PC-3 (cell line): ENCODE measurements at regions not wholly inside any gene's neighbourhood (a gene's known extent, or its start where the extent isn't known, plus 50 kb on each side); places are given as distances from the start of the nearest gene placed in this dataset.

ENCODE experiments used
- CTCF ChIP-seq: fragments of 300-600 bp; sonication (generic); conservative IDR thresholded peaks from 2 replicates; pipeline ENCODE4 v1.5.1; 2017; ENCODE audit warnings: antibody characterized with exemption, low read depth, mild to moderate bottlenecking, low read length
- EZH2 ChIP-seq: fragments of 300-600 bp; sonication (generic); IDR thresholded peaks from one replicate; pipeline ENCODE4 v1.6.1; 2017; ENCODE audit warnings: antibody characterized with exemption, mild to moderate bottlenecking, low read length; ENCODE audit not compliant: unreplicated experiment
- EZH2phosphoT487 ChIP-seq: fragments of 300-600 bp; sonication (generic); IDR thresholded peaks from 2 replicates; pipeline ENCODE4 v1.6.1; 2018; ENCODE audit warnings: mild to moderate bottlenecking, antibody characterized with exemption, low read length, borderline replicate concordance

DNA sequence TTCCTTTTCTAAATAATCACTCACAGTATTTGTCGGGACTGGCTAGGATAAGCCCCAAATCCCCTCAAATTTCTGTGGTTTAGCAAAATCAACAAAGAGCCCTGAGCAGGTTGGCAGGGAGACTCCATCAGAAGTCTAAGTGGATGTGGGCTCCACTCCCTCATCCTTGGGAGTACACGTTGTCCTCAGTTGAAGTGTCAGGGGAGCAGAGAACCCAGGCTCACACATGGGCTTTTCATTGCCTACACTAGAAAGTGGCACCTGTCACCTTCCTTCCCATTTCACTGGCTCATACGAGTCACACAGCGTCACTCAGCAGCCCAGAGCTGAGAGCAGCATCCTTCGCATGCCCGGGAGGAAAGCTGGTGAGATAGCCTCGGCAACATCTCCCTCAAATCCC lies 421.3 kb upstream of the FZD8 start:
- TF ChIP-seq CTCF (no peak), EZH2 (no peak), EZH2phosphoT487 (no peak)
